OCI-LY1 (cell line): ENCODE measurements at regions not wholly inside any gene's neighbourhood (a gene's known extent, or its start where the extent isn't known, plus 50 kb on each side); places are given as distances from the start of the nearest gene placed in this dataset.

Experiments
- H2AFZ ChIP-seq: fragments of 200-600 bp; sonication (generic), shearing (Covaris generic); 2 replicates; pipeline ENCODE4 v1.6.0; 2014; ENCODE audit warnings: antibody characterized with exemption, mild to moderate bottlenecking, low read length
- H3F3A ChIP-seq: fragments of 200-600 bp; sonication (generic), shearing (Covaris generic); 2 replicates; pipeline ENCODE4 v1.6.0; 2014; ENCODE audit warnings: mild to moderate bottlenecking, antibody characterized with exemption, low read length, moderate library complexity; ENCODE audit not compliant: insufficient read depth
- H3K27ac ChIP-seq: fragments of 200-600 bp; sonication (generic); 2 replicates; pipeline ENCODE4 v1.5.1; 2014; ENCODE audit warnings: low read length, mixed run types, mild to moderate bottlenecking, low read depth; ENCODE audit not compliant: poor library complexity, severe bottlenecking
- H3K27me3 ChIP-seq: fragments of 200-600 bp; sonication (generic); 2 replicates; pipeline ENCODE4 v1.6.0; 2014; ENCODE audit warnings: antibody characterized with exemption, mild to moderate bottlenecking, low read length, moderate library complexity; ENCODE audit not compliant: insufficient read depth
- H3K36me3 ChIP-seq: fragments of 200-600 bp; sonication (generic); 2 replicates; pipeline ENCODE4 v1.6.1; 2014; ENCODE audit warnings: mild to moderate bottlenecking, antibody characterized with exemption, low read length, moderate library complexity, mixed read lengths; ENCODE audit not compliant: insufficient read depth
- H3K4me1 ChIP-seq: fragments of 200-600 bp; sonication (generic); 2 replicates; pipeline ENCODE4 v1.5.1; 2014; ENCODE audit warnings: mild to moderate bottlenecking, low read length, moderate library complexity; ENCODE audit not compliant: insufficient read depth, severe bottlenecking
- H3K4me2 ChIP-seq: fragments of 200-600 bp; sonication (generic), shearing (Covaris generic); 2 replicates; pipeline ENCODE4 v1.6.1; 2014; ENCODE audit warnings: low read length
- H3K4me3 ChIP-seq: fragments of 200-600 bp; sonication (generic); 2 replicates; pipeline ENCODE4 v1.5.1; 2014; ENCODE audit warnings: low read length, low read depth, mild to moderate bottlenecking, mixed read lengths; ENCODE audit not compliant: poor library complexity, severe bottlenecking
- H3K79me2 ChIP-seq: fragments of 200-600 bp; shearing (Covaris generic); 2 replicates; pipeline ENCODE4 v1.6.1; 2016; ENCODE audit warnings: mixed run types, low read length, mixed read lengths; ENCODE audit not compliant: insufficient read depth
- H3K9ac ChIP-seq: fragments of 200-600 bp; sonication (generic), shearing (Covaris generic); 2 replicates; pipeline ENCODE4 v1.6.1; 2014; ENCODE audit warnings: mild to moderate bottlenecking, low read length, mixed read lengths
- H3K9me2 ChIP-seq: fragments of 200-600 bp; sonication (generic), shearing (Covaris generic); 2 replicates; pipeline ENCODE4 v1.6.1; 2014; ENCODE audit warnings: low read depth, mild to moderate bottlenecking, low read length, mixed read lengths
- H3K9me3 ChIP-seq: fragments of 200-600 bp; shearing (Covaris generic); 2 replicates; pipeline ENCODE4 v1.6.1; 2014; ENCODE audit warnings: low read length, mixed read lengths
- H4K20me1 ChIP-seq: fragments of 200-600 bp; sonication (generic), shearing (Covaris generic); 2 replicates; pipeline ENCODE4 v1.6.0; 2016; ENCODE audit warnings: mild to moderate bottlenecking, low read length; ENCODE audit not compliant: insufficient read depth
- EZH2 ChIP-seq: fragments of 200-600 bp; sonication (generic), shearing (Covaris generic); IDR thresholded peaks from 2 replicates; pipeline ENCODE4 v1.8.0; 2017; ENCODE audit warnings: borderline replicate concordance, mixed run types, mild to moderate bottlenecking, antibody characterized with exemption, low read length, moderate library complexity, mixed read lengths
- TF ChIP-seq, protein P1 (sequence below): fragments of 200-600 bp; sonication (generic), shearing (Covaris generic); IDR thresholded peaks from 2 replicates; pipeline ENCODE4 v1.5.1; 2017; ENCODE audit warnings: mild to moderate bottlenecking, antibody characterized with exemption, low read length, moderate library complexity, mixed read lengths

DNA sequence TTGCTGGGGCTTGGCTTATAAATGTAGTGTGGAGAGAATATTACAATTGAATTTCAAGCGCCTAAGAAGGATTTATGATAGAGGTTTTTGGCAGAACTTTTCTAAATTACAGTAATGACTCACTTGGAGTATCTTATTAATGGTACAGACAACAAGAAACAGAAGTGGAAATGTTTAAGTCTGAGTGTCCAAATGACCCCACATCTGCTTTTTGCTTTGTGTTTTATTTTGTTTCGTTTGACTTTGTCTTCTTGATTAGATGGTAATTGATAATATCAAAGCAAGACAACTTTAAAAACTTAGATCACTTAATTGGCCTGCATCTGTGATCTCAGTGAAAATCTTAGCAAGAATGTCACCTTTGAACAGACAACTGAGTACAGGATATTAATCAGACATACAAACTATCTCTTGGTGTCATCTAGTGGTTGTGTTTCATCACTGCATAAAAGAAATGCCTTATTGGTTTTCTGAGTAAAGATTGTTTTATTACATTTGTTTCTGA is 577.4 kb downstream of the ISL1 start:
- no peaks in the 10 kb centered on the region for H3K4me1 ChIP-seq
- TF ChIP-seq EZH2, result no peak
- TF ChIP-seq, protein P1, sequence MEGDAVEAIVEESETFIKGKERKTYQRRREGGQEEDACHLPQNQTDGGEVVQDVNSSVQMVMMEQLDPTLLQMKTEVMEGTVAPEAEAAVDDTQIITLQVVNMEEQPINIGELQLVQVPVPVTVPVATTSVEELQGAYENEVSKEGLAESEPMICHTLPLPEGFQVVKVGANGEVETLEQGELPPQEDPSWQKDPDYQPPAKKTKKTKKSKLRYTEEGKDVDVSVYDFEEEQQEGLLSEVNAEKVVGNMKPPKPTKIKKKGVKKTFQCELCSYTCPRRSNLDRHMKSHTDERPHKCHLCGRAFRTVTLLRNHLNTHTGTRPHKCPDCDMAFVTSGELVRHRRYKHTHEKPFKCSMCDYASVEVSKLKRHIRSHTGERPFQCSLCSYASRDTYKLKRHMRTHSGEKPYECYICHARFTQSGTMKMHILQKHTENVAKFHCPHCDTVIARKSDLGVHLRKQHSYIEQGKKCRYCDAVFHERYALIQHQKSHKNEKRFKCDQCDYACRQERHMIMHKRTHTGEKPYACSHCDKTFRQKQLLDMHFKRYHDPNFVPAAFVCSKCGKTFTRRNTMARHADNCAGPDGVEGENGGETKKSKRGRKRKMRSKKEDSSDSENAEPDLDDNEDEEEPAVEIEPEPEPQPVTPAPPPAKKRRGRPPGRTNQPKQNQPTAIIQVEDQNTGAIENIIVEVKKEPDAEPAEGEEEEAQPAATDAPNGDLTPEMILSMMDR, result peak; percentile 52
- no peaks in the 10 kb centered on the region for H3K79me2 ChIP-seq
- no peaks in the 10 kb centered on the region for H3K9me2 ChIP-seq
- no peak overlapping the region for H2AFZ ChIP-seq
- H3K36me3 ChIP-seq, result no peaks in the 10 kb centered on the region
- H4K20me1 ChIP-seq, result no peaks in the 10 kb centered on the region
- H3F3A ChIP-seq, result no peaks in the 10 kb centered on the region
- no peak overlapping the region for H3K4me3 ChIP-seq
- H3K9me3 ChIP-seq, result no peaks in the 10 kb centered on the region
- no peak overlapping the region for H3K4me2 ChIP-seq
- no peaks in the 10 kb centered on the region for H3K27me3 ChIP-seq
- no peak overlapping the region for H3K27ac ChIP-seq
- H3K9ac ChIP-seq, result no peak overlapping the region

DNA sequence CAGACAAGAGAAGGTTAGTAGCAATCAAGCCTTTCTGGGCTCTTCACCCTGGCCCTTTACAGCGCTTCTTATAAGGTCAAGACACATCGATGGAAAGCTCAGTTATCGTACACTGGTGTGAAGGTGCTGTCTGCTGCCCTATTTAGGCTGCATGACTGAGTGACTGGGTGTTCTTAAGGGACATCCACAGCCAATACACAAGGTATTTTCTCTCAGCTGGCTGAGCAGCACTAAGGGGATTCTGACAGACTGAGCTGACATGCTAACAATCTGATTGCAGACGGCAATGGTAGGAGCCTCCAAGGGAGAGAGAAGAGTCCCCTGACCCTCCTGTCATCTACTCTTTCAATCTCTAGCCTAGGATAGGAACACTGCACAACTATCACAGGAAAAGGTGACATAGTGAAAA is 577.9 kb downstream of the ISL1 start:
- Histone ChIP-seq H3K4me3 (no peak overlapping the region), H3K4me1 (no peaks in the 10 kb centered on the region), H3K9ac (no peak overlapping the region), H3F3A (no peaks in the 10 kb centered on the region), H3K27me3 (no peaks in the 10 kb centered on the region), H3K36me3 (no peaks in the 10 kb centered on the region), H4K20me1 (no peaks in the 10 kb centered on the region), H3K27ac (no peak overlapping the region), H3K9me3 (no peaks in the 10 kb centered on the region), H3K9me2 (no peaks in the 10 kb centered on the region), H2AFZ (no peak overlapping the region), H3K79me2 (no peaks in the 10 kb centered on the region), H3K4me2 (no peak overlapping the region)
- TF ChIP-seq EZH2, result no peak
- TF ChIP-seq, protein P1, result no peak

DNA sequence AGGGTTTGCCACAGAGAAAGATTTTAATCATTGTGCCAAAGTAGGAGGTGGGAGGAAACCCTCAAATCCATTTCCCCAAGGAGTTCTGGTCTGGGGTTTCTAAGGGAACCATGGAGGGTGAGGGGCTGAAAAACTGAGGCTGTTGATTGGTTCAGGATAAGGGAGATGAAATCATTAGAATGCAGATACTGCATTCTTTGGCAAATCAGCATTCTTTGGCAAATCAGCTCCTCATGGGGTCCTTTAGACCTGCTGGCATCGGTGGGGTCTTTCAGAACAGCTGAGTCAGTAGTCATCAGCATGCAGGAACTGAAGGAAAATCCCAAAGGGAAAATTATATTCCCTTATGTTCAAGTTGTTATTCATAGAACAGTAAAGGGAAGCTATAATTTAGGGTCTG is 585.5 kb downstream of the ISL1 start:
- no peak overlapping the region for H3K27ac ChIP-seq
- H3K9me3 ChIP-seq, result no peaks in the 10 kb centered on the region
- H3K4me1 ChIP-seq, result no peaks in the 10 kb centered on the region
- no peaks in the 10 kb centered on the region for H3K9me2 ChIP-seq
- no peak overlapping the region for H3K4me3 ChIP-seq
- H3K36me3 ChIP-seq, result no peaks in the 10 kb centered on the region
- H4K20me1 ChIP-seq, result no peaks in the 10 kb centered on the region
- TF ChIP-seq, protein P1, result no peak
- TF ChIP-seq EZH2, result no peak
- no peaks in the 10 kb centered on the region for H3K79me2 ChIP-seq
- no peaks in the 10 kb centered on the region for H3F3A ChIP-seq
- H2AFZ ChIP-seq, result no peak overlapping the region
- H3K4me2 ChIP-seq, result no peak overlapping the region
- no peaks in the 10 kb centered on the region for H3K27me3 ChIP-seq
- no peak overlapping the region for H3K9ac ChIP-seq
